ENCODE measurements at regions not wholly inside any gene's neighbourhood (a gene's known extent, or its start where the extent isn't known, plus 50 kb on each side); places are given as distances from the start of the nearest gene placed in this dataset.

DNA sequence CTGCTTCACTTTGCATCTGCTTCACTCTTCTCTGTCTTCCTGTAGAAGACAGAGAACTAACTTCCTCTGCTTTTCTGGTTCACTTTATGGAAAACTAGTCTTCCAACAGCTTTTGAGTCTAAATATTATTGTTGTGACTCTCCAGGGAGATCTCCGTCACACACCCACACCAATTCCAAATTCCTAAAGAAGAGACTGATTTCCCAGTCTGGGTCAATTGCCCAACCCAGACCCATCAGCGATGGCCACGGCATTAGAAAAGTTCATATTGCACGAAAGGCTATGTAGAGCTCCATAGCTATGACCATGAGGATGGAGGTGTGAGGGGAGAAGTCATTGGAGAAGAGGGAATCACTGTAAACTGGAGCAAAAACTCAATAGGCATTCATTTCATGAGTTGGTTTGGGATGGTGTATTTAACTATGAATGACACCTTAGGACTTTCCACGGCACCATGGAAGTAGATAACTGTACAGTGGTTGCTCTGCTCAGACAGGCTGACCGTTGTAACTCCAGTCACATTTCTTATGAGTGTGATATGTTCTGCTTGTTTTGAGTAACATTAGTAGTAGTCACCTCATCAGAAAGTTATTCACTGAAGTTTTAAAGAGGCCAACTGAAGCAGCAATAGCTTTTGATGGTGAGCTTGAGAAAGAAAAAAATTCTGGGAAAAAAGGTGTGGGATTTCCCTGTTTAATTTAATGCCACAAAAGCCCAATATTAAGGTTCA lies 78.1 kb upstream of the MAMDC2 start:
- TF ChIP-seq, protein P1, sequence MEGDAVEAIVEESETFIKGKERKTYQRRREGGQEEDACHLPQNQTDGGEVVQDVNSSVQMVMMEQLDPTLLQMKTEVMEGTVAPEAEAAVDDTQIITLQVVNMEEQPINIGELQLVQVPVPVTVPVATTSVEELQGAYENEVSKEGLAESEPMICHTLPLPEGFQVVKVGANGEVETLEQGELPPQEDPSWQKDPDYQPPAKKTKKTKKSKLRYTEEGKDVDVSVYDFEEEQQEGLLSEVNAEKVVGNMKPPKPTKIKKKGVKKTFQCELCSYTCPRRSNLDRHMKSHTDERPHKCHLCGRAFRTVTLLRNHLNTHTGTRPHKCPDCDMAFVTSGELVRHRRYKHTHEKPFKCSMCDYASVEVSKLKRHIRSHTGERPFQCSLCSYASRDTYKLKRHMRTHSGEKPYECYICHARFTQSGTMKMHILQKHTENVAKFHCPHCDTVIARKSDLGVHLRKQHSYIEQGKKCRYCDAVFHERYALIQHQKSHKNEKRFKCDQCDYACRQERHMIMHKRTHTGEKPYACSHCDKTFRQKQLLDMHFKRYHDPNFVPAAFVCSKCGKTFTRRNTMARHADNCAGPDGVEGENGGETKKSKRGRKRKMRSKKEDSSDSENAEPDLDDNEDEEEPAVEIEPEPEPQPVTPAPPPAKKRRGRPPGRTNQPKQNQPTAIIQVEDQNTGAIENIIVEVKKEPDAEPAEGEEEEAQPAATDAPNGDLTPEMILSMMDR (IDR thresholded peaks at IDR 0.05; ENCODE audit: low read length), result no peak
- TF ChIP-seq EZH2 (IDR thresholded peaks at IDR 0.05; ENCODE audit: borderline replicate concordance, low read length), result no peak
